ENCODE measurements at regions not wholly inside any gene's neighbourhood (a gene's known extent, or its start where the extent isn't known, plus 50 kb on each side); places are given as distances from the start of the nearest gene placed in this dataset.

DNA sequence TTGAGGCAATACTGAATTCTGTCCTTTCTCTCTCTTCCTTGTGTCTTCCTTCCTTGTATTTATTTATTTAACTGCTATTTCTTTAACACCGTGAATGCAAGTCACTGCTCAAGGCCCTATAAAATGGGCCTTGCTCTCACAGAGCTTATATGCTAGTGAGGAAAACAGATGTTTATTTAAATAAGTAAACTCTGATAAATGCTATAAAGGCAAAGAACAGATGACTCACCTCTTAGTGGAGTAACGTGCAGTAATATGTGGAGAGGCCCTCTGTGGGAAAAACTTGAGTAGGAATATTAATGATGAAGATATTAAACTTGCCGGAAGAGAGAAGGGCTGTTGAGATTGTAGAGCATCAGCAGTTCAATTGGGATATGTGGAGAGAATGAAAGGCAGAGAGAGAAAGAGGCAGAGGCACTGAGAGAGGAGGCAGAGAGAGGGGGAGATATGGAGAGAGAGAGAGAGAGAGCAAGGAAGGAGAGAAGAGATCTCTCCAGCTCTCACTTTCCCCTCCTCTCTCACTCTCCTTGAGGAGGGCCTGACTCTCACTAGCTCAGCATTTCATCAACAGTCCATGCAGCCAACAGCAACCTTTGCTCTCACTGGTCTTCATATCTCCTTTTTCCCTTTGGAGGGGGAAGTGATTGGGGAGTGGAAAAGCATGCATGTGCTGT lies 322.2 kb downstream of the LMX1A start:
- DNase-seq (ENCODE audit: low read depth in 2 of 3, low spot score in 1 of 3): no peak

DNA sequence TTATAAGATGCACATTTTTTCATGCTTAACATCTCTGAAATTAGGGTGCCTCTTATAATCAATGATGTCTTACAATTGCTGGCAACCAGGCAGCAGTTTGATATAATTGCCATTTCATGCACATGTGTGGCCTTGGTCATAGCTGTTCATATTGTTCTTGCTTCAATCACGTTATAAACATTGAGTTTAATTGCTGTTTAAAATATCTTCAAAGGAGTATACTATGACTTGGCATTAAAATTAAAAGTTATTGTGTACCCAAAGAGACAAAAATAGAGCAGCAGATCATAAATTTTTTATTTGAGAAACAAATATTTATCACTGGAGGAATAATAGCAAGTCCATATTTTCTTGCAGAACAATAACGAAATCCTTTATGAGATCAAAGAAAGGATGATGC lies 325.5 kb downstream of the LMX1A start:
- DNase-seq (ENCODE audit: low read depth in 2 of 3, low spot score in 1 of 3): no peak

DNA sequence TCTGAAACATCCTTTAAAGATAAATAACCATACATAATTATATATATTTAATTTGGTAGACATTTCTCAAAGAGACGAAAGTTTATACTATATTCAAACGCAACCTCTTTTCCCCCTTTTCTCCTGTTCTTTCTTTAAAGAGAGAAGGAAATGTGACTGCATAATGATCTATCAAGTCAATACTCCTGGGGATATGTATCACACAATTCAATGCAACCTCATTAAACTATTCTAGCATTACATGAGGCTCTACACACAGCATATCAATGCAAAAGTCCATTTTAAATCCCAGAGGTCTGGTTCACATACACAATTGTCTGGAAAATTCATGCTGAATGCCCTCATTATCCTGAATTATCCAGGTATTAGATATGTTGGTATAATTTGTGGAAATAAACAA lies 330.7 kb downstream of the LMX1A start:
- no peak for DNase-seq (ENCODE audit: low read depth in 2 of 3, low spot score in 1 of 3)

DNA sequence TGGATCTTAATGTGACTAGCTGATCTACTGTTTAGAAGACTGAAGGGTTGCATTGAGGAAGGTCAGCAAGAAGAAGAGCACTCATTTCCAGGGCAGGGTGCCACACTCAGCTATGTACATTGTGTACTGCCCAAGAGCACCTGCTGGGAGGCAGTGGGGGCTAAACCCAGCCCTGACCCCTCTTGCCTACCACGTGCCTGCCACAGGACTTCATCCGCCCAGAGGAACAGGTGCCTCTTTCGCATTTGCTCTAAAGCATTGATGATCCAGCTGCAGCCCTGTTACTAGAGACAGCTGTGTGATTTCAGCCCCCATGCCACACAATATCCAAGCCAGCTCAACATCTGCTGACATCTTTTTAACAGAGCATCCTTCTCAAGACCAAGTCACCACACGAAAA lies 341.8 kb downstream of the LMX1A start:
- no peak for DNase-seq (ENCODE audit: low read depth in 2 of 3, low spot score in 1 of 3)

DNA sequence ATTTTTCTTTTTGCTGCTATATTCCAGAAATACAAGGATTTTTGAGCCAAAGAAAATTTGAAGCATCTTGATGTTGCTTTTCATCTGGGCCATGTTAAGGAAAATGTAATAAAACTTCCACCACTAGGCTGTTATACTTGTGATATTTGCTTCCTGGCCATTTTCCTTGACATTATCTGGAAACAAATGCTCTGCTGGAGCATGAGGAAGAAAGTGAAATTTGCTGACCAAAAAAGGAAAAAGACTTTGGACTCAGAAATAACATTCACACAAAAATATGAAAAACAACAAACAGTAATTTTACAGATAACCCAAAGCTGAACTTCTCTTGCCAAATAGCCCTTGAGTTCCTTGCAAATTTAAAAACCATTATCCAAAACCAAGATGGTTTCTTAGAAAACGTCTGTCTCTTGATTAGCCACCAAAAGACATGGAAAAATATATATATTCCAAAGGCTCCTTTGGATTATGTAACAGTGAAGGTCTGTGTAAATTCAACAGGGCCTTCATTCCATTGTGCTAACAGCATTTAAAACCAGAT lies 344.5 kb downstream of the LMX1A start:
- DNase-seq (ENCODE audit: low read depth in 2 of 3, low spot score in 1 of 3): no peak

DNA sequence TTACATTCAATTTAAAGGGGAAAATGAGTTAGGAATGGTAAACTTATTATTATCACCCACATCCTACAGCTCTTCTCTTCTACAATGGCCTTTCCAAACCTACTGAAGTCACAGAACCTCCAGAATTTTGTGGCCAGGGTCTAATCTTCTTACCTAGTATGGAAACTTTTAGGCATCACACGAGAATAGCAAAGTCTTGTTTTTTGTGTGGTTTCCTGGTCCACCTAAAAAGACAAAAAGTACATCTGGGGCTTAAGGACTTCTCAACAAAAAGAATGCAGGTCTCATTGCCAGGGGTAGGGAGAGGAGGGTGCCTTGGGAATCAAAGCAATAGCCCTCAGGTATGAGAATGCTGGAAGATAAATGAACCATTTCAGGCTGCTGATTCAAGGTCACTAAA lies 345.3 kb downstream of the LMX1A start:
- DNase-seq (ENCODE audit: low read depth in 2 of 3, low spot score in 1 of 3): no peak

DNA sequence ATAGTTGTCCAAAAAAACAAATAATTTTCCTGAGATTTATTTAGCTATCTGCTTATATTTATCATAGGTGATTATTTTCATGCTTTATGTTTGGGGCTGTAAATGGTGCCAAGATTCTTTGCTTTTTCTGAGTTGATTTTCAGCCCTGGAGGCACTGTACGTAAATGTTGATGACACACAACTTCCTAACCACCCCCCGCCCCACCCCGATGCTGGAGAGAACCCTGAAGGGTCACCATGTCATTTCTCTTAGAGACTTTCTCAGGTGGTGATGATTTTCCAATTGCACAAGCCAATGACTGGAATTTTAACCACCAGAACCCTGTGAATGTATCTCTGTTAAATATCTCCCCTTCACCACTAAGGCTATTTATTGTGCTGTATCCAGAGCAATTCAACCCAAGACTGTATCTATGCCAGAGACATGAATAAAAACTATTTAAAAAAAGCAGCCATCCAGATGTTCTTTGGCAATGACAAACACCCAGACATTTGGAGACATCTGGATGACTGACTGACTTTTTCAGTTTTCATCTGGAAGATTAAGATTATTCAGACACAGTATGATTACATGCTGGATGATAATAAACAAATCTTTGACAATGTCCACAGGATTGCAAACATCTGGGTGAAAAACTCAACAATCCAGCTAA lies 346.0 kb downstream of the LMX1A start:
- DNase-seq (ENCODE audit: low read depth in 2 of 3, low spot score in 1 of 3): no peak

DNA sequence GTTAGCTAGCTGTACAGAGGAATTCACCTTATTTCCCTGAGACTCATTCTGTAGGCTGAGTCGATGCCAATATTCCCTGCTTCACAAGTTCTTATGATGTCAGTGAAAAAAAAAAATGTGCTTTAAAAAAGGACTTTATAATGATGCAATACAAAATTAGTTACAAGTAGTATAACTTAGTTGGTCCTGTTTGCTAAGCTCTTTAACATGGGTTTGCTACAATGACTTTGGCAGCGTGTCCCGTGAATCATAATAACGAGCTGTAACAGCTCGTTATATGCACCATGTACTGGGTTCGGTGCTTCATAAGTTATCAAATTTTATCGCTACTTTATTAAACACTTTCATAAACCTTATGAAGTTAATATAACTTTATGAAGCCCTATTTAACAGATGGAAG lies 349.7 kb downstream of the LMX1A start:
- DNase-seq (ENCODE audit: low read depth in 2 of 3, low spot score in 1 of 3): no peak

DNA sequence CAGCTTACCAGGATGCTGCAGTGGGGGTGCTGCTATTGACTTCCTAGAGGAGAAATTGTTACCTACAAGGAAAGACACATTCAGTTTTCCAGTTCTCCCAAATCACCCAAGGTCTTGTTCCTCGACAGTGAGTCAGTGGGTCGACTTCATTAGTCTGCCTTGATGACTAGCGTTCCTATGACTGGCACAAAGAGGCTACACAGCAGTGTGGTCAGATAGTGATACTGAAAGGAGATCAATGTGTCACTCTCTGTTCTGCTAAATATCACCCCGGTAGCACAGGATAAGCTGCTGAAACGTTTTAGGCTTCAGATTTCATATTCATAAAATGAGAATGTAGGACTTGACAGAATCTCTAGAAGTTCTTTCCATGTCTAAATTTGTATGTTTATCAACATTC lies 357.4 kb downstream of the LMX1A start:
- DNase-seq (ENCODE audit: low read depth in 2 of 3, low spot score in 1 of 3): no peak

DNA sequence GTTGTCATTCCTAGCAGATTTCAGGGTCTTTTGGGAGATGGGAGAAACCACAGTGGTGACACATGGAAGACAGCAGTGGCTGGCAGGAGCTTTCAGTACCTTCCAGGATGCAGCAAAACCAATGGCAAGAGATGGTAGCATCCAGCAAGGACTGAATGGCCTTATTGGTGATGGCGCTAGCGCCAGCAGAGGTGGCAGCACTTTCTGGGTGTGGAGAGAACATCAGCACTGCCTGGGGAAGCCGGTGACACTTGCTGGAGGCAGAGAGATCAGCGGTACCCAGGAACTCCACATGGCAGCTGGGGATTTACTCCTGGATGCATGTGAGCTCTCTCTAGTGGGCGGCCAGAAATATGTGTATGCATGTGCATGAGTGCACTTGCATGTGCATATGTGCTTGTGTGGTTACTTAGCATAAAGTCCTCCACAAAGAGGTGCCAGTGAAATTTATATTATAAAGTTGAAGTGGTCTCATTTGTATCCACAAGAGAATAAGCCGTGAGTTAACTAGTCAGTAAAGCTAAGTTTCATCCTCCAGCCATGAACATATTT lies 364.7 kb downstream of the LMX1A start:
- no peak for DNase-seq (ENCODE audit: low read depth in 2 of 3, low spot score in 1 of 3)

DNA sequence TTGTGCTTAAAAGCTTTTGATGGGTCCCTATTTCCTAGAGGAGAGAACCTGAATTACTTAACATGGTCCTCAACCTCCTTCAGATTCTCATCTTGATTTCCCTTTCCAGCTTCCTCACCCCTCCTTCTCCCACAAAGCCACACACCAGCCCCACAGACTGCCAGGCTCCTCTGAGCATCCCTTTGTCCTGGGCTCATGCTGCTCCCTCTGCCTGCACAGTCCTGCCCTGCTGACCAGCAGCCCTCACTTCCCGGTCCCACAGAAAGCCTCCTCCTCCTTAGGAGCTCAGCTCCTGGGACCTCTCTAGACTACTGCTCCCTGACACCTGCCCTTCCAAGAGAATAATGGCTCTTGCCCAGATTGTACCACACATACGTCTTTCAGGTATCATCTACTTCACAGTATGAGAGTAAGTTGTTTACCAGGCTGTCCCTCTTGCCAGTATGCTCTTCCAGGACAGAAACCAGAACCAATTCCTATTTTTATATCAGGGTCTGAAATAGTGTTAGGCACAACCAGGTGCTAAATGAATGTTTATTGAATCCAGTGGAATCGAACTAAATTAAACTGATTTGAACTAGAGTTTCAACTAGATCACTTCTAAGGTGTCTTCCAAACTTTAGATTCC lies 373.4 kb downstream of the LMX1A start:
- no peak for DNase-seq (ENCODE audit: low read depth in 2 of 3, low spot score in 1 of 3)

DNA sequence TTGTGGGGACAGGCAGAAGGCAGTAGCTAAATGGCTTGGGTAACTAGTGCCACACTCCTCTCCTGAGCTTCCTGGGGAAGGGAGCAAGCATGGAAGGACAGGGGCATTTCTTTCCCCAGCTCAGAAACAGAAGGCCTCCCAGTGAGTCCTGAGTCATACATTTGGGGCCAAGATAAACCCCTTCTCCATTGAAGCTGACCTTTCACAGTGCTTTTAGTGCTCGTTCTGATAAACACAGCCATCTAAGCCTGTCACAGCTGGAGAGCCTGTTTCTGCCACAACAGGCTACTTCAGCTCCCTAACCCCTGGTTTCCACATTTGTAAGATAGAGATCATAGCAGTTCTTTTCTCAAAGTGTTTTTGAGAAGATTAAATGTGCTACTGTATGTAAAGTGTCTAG lies 374.0 kb downstream of the LMX1A start:
- no peak for DNase-seq (ENCODE audit: low read depth in 2 of 3, low spot score in 1 of 3)

DNA sequence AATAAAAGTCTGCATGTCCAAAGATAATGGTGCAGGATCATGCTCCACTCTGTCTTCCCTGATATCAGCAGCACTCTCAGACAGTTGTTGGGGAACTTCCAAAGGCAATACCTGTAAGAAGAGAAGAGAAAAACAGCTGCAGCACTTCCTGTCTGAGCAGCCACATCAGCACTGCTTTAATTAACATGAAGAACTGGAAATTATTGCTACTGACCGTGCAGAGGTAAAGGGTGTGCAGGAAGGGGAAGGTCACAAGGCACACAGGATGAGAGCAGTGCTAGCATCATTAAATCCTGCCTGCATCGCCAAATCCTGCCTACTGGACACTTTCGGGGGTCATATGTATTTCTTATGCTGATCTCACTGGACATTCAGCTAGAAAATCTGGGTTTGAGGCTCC lies 379.0 kb downstream of the LMX1A start:
- DNase-seq (ENCODE audit: low read depth in 2 of 3, low spot score in 1 of 3): no peak

DNA sequence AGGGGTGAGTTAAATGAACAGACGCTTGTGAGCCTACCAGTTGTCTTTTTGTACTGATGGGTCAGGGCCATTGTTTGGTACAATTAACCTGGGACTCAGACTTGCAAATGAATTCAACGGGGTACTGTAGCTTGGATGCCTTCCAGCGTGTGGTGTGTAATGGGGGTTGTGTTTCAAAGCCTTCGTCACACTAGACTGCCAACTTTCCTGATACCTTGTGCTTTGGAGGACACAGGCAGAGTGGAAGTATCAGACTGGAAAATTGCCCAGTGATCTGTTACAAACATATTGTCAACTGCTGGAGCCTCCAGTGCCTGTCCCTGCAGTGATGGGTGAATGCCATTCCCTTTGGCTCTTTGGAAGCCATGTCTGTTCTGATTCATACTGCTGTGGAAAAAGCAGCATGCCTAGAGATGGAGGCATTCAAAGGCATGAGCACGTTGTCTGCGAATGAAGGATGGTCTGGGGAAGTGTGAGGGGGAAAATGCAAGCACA lies 384.5 kb downstream of the LMX1A start:
- DNase-seq (ENCODE audit: low read depth in 2 of 3, low spot score in 1 of 3): no peak

DNA sequence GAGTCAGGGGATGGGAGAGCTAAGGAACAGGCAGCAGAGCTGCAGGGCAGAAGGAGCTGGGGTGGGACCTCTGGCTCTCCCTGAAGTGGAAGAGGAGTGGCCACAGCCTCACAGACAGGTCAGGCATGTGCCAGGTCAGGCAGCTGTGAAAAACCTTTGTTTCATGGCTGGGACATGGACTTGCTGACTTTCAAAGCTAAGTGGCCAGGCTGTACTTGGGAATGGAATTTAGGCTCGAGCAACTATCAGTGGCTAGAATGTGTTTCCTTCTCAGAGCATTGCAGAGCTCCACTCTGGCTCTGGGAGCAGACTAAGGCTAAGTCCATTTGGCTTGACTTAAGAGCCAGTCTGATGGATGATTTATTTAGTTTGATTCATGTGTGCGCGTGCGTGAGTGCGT lies 385.1 kb downstream of the LMX1A start:
- DNase-seq (ENCODE audit: low read depth in 2 of 3, low spot score in 1 of 3): no peak

DNA sequence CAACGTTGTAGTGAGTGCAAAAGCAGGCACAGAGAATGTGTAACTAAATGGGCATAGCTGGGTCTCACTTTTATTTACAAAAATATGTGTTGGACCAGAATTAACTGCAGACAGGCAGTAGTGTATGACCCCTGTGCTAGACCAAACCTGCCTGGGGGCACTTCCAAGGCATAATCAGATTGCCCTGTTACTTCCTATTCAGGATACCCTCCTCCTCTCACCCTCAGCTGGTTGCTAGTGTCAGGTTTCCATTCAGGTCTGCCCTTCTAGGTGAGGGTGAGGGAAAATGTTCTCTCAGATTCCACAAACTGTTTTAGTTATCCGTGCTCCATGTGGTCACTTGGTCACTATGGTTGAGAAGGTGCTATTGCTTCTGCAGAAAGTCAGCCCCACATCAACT lies 387.3 kb downstream of the LMX1A start:
- DNase-seq (ENCODE audit: low read depth in 2 of 3, low spot score in 1 of 3): no peak

DNA sequence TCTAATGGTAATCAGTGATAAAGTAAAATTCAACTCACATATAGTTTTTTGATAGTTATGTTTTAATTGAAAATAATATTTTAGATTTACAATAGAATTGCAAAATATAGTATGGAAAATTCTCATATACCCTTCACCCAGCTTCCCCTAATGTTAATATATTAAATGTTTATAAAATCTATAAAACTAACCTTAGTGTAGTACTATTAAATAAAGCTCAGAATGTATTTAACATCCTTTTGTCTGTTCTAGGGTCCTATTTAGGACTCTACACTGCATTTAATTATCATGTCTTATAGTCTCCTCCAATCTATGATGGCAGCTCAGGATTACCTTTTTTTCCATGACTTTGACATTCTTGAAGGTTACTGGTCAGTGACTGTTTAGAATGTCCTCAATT lies 389.2 kb downstream of the LMX1A start:
- DNase-seq (ENCODE audit: low read depth in 2 of 3, low spot score in 1 of 3): no peak

DNA sequence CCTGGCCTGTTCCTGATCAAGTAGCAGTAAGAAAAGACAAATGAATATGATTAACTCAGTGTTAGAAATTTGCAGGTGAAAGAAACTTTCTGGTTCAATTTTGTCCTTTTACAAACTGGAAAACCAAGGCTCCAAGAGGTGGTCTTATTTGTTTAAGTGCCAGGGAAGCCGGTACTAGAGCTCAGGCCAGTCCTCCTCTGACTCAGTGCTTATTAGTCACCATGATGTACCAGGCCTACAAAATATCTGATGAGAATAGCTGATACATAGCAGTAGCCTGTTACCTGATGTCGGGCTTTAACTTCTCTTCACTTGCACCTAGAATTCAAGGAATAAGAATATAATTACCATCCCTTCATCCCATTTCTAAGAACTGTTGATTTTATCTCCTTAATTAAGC lies 394.8 kb downstream of the LMX1A start:
- DNase-seq (ENCODE audit: low read depth in 2 of 3, low spot score in 1 of 3): no peak

DNA sequence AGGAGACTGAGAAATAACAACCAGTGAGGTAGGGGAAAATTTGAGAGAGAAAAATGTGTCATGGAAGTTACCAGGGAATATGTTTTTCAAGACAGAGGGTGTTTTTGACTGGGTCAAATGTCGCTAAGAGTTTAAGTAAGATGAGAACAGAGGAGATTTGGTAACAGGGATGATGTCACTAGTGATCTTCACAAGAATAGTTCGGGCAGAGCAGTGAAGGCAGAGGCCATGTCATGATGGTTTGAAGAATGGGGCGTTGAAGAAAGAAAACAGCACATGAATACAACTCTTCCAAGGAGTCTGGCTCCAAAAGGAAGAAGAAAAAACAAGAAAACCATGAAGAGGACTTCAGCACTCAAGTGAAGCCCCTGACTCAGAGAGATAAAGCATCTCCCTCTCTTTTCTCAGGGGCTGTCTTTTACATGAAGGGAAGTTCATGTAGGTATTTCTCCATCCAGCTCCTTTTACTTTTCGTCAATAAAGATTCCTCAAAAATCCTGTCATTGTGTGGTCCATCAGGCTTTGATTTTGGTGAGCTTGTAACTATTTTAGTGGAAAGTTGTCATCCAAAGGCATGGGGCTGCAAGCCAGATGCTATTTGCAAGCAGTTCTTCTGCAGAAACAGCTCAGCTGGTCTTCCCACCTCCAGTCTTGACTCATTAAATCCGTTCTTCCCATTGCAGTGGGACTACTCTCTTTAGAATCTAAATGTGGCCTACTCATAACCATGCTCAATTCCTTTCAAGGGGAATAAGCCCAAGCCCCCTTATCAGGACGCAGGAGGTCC lies 397.3 kb downstream of the LMX1A start:
- DNase-seq (ENCODE audit: low read depth in 2 of 3, low spot score in 1 of 3): no peak

DNA sequence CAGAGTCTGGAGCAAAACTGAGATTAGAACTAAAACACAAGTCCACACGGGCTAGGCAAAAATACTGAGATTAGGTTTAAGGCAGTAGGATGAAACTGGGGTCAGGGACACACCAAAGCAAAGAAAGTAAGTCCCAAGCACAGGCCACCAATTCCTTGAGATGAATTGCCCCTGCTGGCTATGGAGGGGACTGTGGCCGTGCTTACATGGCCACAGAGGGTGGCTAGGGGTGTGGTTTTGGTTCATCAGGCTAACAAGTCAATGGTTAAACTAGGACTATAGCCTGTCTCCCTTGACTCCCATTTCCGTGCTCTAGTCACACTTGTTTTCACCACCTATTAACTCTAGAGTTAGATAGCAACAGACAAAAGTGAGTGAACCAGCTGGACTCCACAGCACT lies 394.8 kb downstream of the PBX1 start:
- no peak for DNase-seq (ENCODE audit: low read depth in 2 of 3, low spot score in 1 of 3)

DNA sequence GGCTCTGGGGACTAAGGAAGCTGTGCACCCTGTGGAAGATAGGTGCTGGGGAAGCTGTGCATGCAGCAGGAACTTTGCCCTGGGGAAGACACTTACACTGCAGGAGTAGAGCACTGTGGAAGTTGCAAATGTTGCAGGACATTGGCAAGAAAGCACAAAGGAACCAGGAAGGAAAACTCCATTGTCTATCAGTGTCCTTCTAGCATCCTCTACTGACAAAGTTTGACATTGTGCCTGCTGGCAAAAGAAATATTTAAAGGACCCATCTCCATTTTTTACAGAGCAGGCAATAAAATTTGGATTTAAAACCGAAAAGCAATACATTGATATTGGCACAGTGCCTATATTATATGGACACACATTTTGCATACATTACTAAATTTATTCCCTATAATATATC lies 394.1 kb downstream of the PBX1 start:
- no peak for DNase-seq (ENCODE audit: low read depth in 2 of 3, low spot score in 1 of 3)

All from stimulated activated CD4-positive, alpha-beta T cell treated with anti-CD3 and anti-CD28 coated beads, Interleukin-12 subunit alpha, Interleukin-12 subunit beta, amount 100 ng/mL, for 48 hours (primary cell).